SK-N-MC (cell line): ENCODE measurements at regions not wholly inside any gene's neighbourhood (a gene's known extent, or its start where the extent isn't known, plus 50 kb on each side); places are given as distances from the start of the nearest gene placed in this dataset.

Experiments
- DNase-seq: peaks from one replicate; pipeline ENCODE4 v3.0.0-alpha.2; 2011; ENCODE audit warnings: low read depth, low spot score
- H3K27ac ChIP-seq: fragments of 200-600 bp; sonication (generic); 2 replicates; pipeline ENCODE4 v1.5.1; 2016; ENCODE audit warnings: mixed run types
- H3K36me3 ChIP-seq: fragments of 200-600 bp; sonication (generic); 2 replicates; pipeline ENCODE4 v1.6.1; 2017; ENCODE audit warnings: antibody characterized with exemption, low read length, mixed read lengths; ENCODE audit not compliant: insufficient read depth
- H3K4me3 ChIP-seq: fragments of 200-600 bp; sonication (generic); 2 replicates; pipeline ENCODE4 v1.5.1; 2016
- H3K9ac ChIP-seq: fragments of 200-600 bp; sonication (generic); 2 replicates; pipeline ENCODE4 v1.8.0; 2017; ENCODE audit warnings: mixed run types, mixed read lengths; ENCODE audit not compliant: insufficient read length
- H3K9me3 ChIP-seq: fragments of 200-600 bp; sonication (generic); 2 replicates; pipeline ENCODE4 v1.6.1; 2017; ENCODE audit warnings: low read depth, mild to moderate bottlenecking, antibody characterized with exemption, low read length, moderate library complexity, mixed read lengths
- EZH2 ChIP-seq: fragments of 200-600 bp; sonication (generic); IDR thresholded peaks from one replicate; pipeline ENCODE4 v1.6.1; 2017; ENCODE audit warnings: antibody characterized with exemption
- FOXP2 ChIP-seq: optimal IDR thresholded peaks from 2 replicates; pipeline ENCODE3; 2011; ENCODE audit warnings: mild to moderate bottlenecking, moderate library complexity; ENCODE audit not compliant: insufficient read depth; ENCODE audit errors: extremely low read length, control extremely low read depth
- POLR2AphosphoS5 ChIP-seq: IDR thresholded peaks from 2 replicates; pipeline ENCODE4 v1.6.1; 2012; ENCODE audit warnings: mild to moderate bottlenecking, low read depth, low read length, borderline replicate concordance

DNA sequence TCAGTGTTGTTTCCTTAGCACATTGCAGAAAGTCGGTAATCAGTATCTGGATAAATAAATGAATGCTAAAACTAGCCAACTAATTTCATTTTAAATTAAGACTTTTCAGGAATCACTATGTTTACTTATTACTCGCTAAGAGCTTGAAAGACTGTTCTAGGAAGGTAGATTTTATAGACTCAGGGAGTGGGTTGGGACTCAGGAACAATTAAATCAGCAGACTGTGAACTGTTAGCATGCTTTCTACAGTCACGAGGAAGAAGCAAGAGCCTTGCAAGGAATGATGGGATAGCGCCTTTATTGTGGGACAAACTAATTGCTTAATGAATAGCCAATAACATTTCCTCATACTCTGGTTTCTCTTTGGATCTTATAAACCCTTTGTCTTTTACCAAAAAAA, 183.2 kb upstream of the AADAT start:
- Histone ChIP-seq H3K9me3 (no peaks in the 10 kb centered on the region), H3K36me3 (no peaks in the 10 kb centered on the region), H3K9ac (no peak overlapping the region), H3K27ac (no peak overlapping the region), H3K4me3 (no peak overlapping the region)
- no peak for TF ChIP-seq FOXP2
- no peak for TF ChIP-seq POLR2AphosphoS5
- no peak for TF ChIP-seq EZH2
- DNase-seq, result no peak

DNA sequence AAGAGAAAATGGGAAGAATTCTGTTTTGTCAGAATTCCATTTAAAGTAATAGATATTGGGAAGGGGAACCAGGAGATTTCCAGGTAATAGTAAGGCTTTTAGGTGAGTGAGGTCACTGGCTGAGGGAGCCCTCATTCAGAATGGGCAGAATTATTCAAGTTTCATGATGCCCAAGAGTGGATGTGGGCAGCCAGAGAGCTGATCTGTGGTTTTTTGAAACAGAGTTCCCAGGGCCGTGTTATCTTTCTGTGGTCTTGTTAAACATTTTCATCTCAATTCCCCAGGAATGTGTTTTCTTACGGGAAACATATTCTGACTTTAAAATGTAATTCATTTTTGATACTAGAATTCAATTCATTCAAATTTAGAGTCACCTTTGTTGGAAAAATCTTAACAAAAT, 182.0 kb upstream of the AADAT start:
- H3K4me3 ChIP-seq, result no peak overlapping the region
- no peaks in the 10 kb centered on the region for H3K9me3 ChIP-seq
- no peak for DNase-seq
- TF ChIP-seq FOXP2 (no peak), POLR2AphosphoS5 (no peak), EZH2 (no peak)
- no peaks in the 10 kb centered on the region for H3K36me3 ChIP-seq
- no peak overlapping the region for H3K27ac ChIP-seq
- no peak overlapping the region for H3K9ac ChIP-seq

DNA sequence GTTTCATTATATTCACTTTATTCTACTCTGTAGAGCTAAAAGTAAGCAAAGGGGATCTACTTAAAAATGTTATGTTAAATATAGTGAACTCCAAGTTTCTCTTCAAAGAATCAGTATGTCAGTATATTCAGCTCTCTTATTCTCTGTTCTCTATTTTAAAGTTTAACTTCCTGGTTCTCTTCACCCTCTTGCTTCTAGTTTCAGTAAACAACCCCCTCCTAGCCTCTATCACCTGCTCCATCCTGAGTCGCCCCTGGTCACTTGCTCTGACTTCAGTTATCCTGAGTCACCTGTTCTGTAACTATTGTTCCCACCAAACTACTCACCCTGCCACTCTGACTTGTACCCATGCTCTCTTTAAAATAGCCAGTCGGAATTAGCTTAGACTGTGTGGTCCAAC, 180.9 kb upstream of the AADAT start:
- Histone ChIP-seq H3K9ac (no peak overlapping the region), H3K36me3 (no peaks in the 10 kb centered on the region), H3K4me3 (no peak overlapping the region), H3K27ac (no peak overlapping the region), H3K9me3 (no peaks in the 10 kb centered on the region)
- no peak for DNase-seq
- TF ChIP-seq FOXP2 (no peak), EZH2 (no peak), POLR2AphosphoS5 (no peak)

DNA sequence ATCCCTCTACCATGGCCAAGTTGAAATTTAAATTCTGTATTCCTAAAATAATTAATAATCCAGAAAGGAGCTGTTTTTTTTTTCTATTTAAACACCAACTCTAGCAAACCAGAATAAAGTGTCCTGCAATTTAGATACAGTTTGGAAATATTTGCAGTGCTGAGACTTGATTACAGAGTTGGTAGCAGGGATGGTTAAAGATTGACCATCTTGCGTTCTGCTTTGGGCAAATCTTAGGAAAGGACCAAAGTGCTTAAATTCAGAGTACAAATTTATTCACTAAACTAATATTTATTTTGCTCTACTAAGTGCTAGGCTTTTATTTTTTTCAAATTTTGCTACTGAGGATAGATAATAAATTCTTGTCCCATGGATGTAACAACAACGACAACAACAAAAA, 180.2 kb upstream of the AADAT start:
- DNase-seq, result no peak
- no peak overlapping the region for H3K27ac ChIP-seq
- H3K9me3 ChIP-seq, result no peaks in the 10 kb centered on the region
- no peaks in the 10 kb centered on the region for H3K36me3 ChIP-seq
- TF ChIP-seq EZH2, result no peak
- TF ChIP-seq POLR2AphosphoS5, result no peak
- TF ChIP-seq FOXP2, result no peak
- no peak overlapping the region for H3K9ac ChIP-seq
- no peak overlapping the region for H3K4me3 ChIP-seq

- Histone ChIP-seq H3K27ac (no peak overlapping the region), H3K36me3 (no peaks in the 10 kb centered on the region), H3K9ac (no peak overlapping the region), H3K4me3 (no peak overlapping the region), H3K9me3 (no peaks in the 10 kb centered on the region)
- TF ChIP-seq EZH2, result no peak
- TF ChIP-seq FOXP2, result no peak
- no peak for TF ChIP-seq POLR2AphosphoS5
- DNase-seq, result peak; percentile 98
Measured at GRCh38 chr4:170259631-170260153, 169.9 kb upstream of the AADAT start.

DNA sequence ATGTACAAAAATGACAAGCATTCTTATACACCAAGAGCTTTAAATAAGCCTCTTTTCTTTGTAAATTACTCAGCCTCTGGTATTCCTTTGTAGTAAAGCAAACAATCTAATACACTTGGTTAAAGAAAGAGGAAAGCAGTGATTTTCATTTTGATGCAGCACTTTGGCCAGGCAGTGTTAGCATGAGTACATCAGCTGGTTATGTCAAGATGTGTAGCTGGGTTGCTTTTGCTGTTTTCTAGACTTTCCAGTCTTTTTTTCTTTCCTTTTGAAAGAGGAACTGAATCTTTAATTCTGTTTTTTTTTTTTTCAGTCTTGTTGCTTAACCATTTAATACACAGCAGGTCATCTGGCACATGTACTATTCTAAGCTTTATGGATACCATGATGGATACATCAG, 167.1 kb upstream of the AADAT start:
- TF ChIP-seq POLR2AphosphoS5 (no peak), FOXP2 (no peak)
- no peak overlapping the region for H3K9ac ChIP-seq
- H3K4me3 ChIP-seq, result no peak overlapping the region
- no peak overlapping the region for H3K27ac ChIP-seq
- no peak for DNase-seq
- H3K9me3 ChIP-seq, result no peaks in the 10 kb centered on the region
- no peaks in the 10 kb centered on the region for H3K36me3 ChIP-seq

- Histone ChIP-seq H3K36me3 (no peaks in the 10 kb centered on the region), H3K27ac (no peak overlapping the region), H3K9me3 (no peaks in the 10 kb centered on the region), H3K9ac (no peak overlapping the region), H3K4me3 (no peak overlapping the region)
- DNase-seq, result no peak
- TF ChIP-seq POLR2AphosphoS5 (no peak), EZH2 (no peak), FOXP2 (no peak)
Measured at GRCh38 chr4:170248576-170248975, 158.8 kb upstream of the AADAT start.

- H3K9me3 ChIP-seq, result no peaks in the 10 kb centered on the region
- H3K4me3 ChIP-seq, result no peak overlapping the region
- DNase-seq, result no peak
- H3K9ac ChIP-seq, result no peak overlapping the region
- TF ChIP-seq POLR2AphosphoS5 (no peak), FOXP2 (no peak), EZH2 (no peak)
- H3K27ac ChIP-seq, result no peak overlapping the region
- H3K36me3 ChIP-seq, result no peaks in the 10 kb centered on the region
Measured at GRCh38 chr4:170248029-170248428, 158.3 kb upstream of the AADAT start.

GRCh38 chr4:170247596-170247995, 157.8 kb upstream of the AADAT start:
- TF ChIP-seq FOXP2 (no peak), POLR2AphosphoS5 (no peak), EZH2 (no peak)
- Histone ChIP-seq H3K36me3 (no peaks in the 10 kb centered on the region), H3K4me3 (no peak overlapping the region), H3K27ac (no peak overlapping the region), H3K9ac (no peak overlapping the region), H3K9me3 (no peaks in the 10 kb centered on the region)
- DNase-seq, result no peak

- TF ChIP-seq POLR2AphosphoS5 (no peak), FOXP2 (no peak), EZH2 (no peak)
- Histone ChIP-seq H3K27ac (no peak overlapping the region), H3K4me3 (no peak overlapping the region)
Measured at GRCh38 chr4:170243662-170244288, 154.0 kb upstream of the AADAT start.

More at GRCh38 chr4:170243662-170244288, 154.0 kb upstream of the AADAT start:
- Histone ChIP-seq H3K36me3 (no peaks in the 10 kb centered on the region), H3K9me3 (no peaks in the 10 kb centered on the region), H3K9ac (no peak overlapping the region)
- no peak for DNase-seq
